GM18870 (cell line): ENCODE measurements at regions not wholly inside any gene's neighbourhood (a gene's known extent, or its start where the extent isn't known, plus 50 kb on each side); places are given as distances from the start of the nearest gene placed in this dataset.

Experiments
- ATAC-seq: cut with Tn5 transposase; IDR thresholded peaks from one replicate; pipeline ENCODE4 v1.9.1; 2021; ENCODE audit warnings: moderate library complexity; ENCODE audit not compliant: unreplicated experiment

GRCh38 chr15:69574506-69574905 is 121.9 kb downstream of the RPLP1 start:
- ATAC-seq, result no peak

GRCh38 chr15:69575387-69575786 is 122.8 kb downstream of the RPLP1 start:
- no peak for ATAC-seq

DNA sequence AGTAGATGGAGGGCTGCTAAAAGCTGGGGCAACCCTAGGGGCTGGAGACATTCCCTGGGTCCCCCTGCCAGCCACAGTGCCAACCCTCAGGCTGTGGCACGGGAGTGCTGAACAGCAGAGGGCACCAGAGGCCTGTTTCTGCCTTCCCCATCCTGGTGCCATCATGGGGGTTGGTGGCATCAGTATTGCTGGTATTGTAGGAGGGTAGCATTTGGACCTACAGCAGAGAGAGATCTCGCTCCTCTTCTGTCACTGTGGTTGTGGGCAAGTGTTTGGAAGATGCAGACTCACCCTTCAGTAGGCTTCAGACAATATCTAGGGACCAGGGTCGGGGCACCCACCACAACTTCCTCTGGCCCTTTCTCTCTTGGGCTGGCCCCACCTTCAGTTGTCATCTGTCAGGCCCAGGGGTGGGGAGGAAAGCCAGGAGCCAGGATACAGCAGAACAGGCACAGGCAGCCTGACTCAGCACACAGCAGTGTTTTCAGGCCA is 123.5 kb downstream of the RPLP1 start:
- ATAC-seq, result no peak

- no peak for ATAC-seq
These were observed 124.3 kb downstream of the RPLP1 start for GRCh38 chr15:69576948-69577351.

GRCh38 chr15:69577397-69577796 is 124.8 kb downstream of the RPLP1 start:
- ATAC-seq, result no peak

GRCh38 chr15:69578252-69578651 is 125.6 kb downstream of the RPLP1 start:
- ATAC-seq, result no peak

DNA sequence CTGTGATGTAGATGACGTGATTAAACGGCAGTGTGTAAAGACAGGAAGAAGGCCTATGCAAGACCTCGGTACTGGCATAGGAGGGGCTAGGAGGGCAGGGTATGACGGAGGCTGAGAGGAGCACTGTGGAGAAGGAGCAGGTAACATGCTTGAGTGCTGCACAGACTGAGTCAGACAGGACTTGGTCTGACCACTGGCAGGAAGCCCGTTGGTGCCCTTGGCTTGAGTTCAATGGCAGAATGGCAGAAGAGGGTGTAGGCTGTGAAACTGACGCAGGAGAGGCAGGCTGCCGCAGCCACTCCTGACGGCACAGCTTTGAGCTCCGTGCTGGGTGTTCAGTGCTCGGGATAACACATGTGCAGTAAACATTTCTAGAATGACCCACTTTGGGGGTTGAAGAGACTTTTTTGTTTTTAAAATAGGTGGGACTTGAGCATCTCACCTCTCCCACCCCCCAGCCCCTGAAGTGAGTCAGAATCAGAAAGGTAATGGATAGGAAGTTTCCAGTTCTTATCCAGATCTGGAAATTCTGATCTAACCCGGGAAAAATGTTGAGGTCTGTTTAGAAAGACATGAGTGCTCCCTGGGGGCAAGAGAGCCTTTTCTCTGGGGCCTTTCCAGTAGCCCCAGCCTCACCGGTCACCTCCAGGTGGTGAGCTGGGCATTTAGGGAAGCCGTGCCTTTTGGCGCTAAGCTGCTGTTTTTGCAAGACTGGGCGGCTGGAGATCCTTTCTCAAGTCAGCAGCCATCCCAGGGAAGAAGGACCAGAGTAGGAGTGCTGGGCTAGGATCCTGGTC is 126.4 kb downstream of the RPLP1 start:
- no peak for ATAC-seq

DNA sequence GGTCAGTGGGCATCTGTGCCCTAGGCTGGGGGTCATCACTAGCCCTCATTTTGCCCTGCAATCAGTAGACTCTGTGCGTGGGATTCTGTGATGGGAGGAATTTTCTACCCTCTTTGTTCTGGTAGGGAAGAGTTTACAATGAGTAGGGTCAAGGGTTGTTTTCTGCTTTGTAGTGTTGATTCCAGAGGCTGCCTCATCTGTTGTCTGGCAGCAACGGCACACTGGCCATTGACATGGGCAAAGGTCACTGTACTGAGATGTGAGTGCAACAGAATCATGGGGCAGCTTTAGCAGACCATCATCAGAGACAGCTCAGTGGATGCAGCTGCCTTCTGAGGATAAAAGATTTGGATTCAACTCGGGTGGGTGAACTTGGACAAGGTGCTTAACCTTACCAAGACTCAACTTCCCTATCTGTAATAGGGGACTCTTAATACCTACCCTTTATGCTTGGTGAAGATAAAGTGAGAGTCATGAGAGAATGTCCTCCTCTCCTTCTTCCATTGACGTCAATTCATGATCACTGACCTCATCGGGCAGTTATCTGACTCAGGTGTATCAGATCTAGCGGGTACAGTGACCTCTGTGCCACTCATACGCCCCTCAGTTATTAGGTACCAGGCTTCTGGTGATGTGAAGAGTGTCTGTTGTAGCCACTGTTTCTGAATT is 127.5 kb downstream of the RPLP1 start:
- ATAC-seq, result no peak

- no peak for ATAC-seq
These were observed 131.0 kb downstream of the RPLP1 start for GRCh38 chr15:69583626-69584025.

- ATAC-seq, result no peak
These were observed 133.3 kb downstream of the RPLP1 start for GRCh38 chr15:69585937-69586336.

DNA sequence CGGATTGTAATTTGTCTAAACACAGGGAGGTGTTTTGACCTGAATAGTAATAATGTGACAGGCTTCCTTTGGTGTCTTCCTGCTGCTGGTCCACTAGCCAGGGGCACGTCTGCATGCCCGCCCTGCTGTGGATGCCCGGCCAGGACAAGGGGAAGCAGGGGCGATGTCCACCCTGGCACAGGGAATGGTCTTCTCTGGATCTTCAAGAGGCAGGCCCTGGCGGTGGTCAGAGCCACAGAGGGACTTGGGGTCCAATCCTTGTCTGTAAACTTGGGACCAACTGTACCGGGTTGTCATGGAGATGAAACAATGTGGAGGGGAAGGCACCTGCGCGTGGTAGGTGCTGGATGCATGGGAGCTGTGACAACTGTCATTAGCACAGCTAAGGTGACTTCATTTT is 134.1 kb downstream of the RPLP1 start:
- ATAC-seq, result no peak

GRCh38 chr15:69587723-69588426 is 135.3 kb downstream of the RPLP1 start:
- no peak for ATAC-seq

GRCh38 chr15:69590201-69590710 is 137.6 kb downstream of the RPLP1 start:
- ATAC-seq, result no peak

DNA sequence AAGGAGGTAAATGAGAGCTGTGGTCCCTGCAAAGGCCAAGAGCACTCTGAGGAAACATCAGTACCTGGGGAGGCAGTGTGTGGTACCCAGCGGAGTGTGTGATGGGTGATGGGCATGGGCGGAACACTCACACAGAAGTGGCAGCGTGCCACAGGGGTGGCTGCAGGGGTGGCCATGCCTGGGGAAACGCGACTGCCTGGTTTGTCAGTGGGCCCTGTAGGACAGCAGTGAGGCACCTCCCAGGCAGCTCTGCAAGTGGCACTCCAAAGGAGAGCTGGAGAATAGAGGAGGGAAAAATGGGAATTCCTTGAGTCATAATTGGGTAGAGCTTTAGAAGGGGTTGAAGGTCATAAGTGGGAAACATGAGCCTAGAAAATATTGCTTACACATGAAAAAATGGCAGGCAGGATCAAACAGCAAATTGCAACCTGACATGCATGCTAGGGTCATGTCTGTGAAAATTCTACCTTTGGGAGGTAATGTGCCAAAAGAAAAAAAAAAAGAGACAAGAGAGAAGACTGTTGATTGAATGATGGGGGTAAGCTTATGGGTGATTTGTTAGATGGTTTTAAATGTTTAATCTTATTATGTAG is 138.4 kb downstream of the RPLP1 start:
- no peak for ATAC-seq

GRCh38 chr15:69591905-69592508 is 139.4 kb downstream of the RPLP1 start:
- ATAC-seq, result no peak

DNA sequence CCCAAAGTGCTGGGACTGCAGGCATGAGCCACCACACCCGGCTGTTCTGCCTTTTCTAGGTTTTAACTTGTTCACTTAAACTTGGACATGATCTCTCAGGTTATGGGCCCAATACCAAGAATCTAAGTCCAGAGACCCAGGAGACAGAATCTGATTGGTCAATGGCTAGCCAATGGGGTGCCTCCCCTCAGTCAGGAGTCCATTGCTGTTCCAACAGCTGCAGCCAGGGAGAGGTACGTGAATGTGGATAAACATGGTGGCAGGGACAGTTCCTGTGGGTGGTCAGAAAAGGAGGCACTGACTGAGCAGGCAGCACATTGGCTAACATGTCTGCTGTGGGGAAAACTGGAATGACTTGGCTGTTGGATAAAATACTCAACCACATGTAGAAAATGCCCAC is 140.3 kb downstream of the RPLP1 start:
- no peak for ATAC-seq

GRCh38 chr15:69593488-69593887 is 140.9 kb downstream of the RPLP1 start:
- ATAC-seq, result no peak

- ATAC-seq, result no peak
These were observed 141.7 kb downstream of the RPLP1 start for GRCh38 chr15:69593981-69594966.

DNA sequence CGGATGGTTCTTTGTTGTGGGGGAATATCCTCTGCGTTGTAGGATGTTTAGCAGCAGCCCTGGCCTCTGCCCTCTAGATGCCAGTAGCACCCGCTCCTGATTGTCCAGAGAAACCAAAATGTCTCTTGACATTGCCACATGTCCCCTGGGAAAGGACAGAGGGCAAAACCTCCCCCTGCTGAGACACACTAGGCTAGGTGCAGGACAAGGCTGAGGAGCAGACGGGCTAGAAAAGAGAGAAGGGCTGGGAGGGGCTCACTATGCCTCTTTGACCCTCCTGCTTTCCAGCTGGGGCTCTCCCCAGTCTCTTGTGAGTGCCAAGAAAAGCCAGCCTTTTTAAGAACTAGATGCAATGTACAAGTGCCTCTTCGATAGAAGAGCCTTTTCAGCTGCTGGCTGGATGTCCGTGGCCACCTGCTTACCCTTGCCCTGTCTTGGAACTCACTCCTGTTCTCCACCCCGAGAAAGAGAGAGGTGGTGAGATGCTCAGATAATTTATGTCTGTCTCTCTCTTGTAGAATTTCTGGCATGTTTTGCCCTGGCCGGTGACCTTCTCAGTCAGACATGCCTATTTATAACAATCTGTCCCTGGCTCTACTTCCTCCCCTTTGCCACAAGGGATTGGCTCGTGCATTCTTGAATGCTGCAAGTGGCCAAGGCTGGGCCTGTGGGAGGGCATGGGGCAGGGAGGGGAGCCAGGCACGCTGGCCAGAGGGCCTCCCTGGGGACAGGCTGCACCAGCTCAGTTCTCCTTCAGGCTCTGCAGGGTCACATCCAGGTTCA is 142.6 kb downstream of the RPLP1 start:
- no peak for ATAC-seq
